GM23248 (cell line): ENCODE measurements at regions not wholly inside any gene's neighbourhood (a gene's known extent, or its start where the extent isn't known, plus 50 kb on each side); places are given as distances from the start of the nearest gene placed in this dataset.

ENCODE experiments used
- EZH2 ChIP-seq: fragments of 200-600 bp; sonication (generic); IDR thresholded peaks from 2 replicates; pipeline ENCODE4 v1.6.1; 2018; ENCODE audit warnings: antibody characterized with exemption, mild to moderate bottlenecking; ENCODE audit not compliant: insufficient read depth, poor library complexity, severe bottlenecking
- EZH2phosphoT487 ChIP-seq: fragments of 200-600 bp; sonication (generic); IDR thresholded peaks from 2 replicates; pipeline ENCODE4 v1.6.1; 2018; ENCODE audit warnings: antibody characterized with exemption, moderate library complexity, mild to moderate bottlenecking, low read depth; ENCODE audit not compliant: insufficient read depth

GRCh38 chr11:20235164-20235563, 74.9 kb upstream of the DBX1 start:
- no peak for TF ChIP-seq EZH2
- TF ChIP-seq EZH2phosphoT487 = no peak
